GM19395 (cell line): ENCODE measurements at regions not wholly inside any gene's neighbourhood (a gene's known extent, or its start where the extent isn't known, plus 50 kb on each side); places are given as distances from the start of the nearest gene placed in this dataset.
"Not testable (repeated sequence)": the region's sequence is repeated elsewhere in the genome, so short reads cannot be mapped to it uniquely, and the experiment has no call there.

Experiments used
- ATAC-seq: cut with Tn5 transposase; IDR thresholded peaks from one replicate; pipeline ENCODE4 v1.9.1; 2021; ENCODE audit warnings: mild to moderate bottlenecking, moderate library complexity; ENCODE audit not compliant: unreplicated experiment

GRCh38 chr5:27095761-27096160 is 57.4 kb upstream of the CDH9 start:
- ATAC-seq: not testable (repeated sequence)

- ATAC-seq: no peak
Measured at GRCh38 chr5:27093279-27093678, 54.9 kb upstream of the CDH9 start.

DNA sequence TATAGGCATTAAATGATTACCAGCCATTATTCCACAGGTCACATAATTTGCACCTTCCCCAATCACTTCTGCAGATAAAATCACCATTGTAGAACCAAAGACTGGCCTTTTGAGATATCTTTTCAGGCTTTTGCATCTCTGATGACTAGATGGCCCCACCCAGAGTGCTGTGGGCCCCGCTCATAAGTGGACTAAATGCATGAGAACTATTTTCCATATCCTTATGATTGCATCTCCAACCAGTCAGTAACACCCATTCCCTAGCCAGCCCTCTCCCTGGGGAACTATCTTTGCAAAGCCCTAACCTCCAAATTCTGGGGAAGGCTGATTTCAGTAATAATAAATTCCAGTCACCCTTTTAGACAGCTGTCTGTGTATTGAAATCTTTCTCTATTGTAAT is 53.5 kb upstream of the CDH9 start:
- ATAC-seq: no peak

DNA sequence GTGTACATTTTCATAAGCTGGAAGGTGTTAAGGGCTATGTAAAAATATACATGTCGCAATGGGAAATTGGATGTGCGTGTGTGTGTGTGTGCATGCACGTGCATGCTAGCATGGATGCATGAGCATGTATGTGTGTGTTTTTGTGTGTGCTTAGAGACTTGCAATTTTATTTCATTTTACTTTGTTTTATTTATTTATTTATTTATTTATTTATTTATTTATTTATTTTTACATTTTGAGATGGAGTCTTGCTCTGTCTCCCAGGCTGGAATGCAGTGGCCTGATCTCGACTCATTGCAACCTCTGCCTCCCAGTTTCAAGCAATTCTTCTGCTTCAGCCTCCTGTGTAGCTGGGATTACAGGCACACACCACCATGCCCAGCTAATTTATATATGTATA is 50.4 kb upstream of the CDH9 start:
- not testable (repeated sequence) for ATAC-seq
